ENCODE measurements at regions not wholly inside any gene's neighbourhood (a gene's known extent, or its start where the extent isn't known, plus 50 kb on each side); places are given as distances from the start of the nearest gene placed in this dataset.

DNA sequence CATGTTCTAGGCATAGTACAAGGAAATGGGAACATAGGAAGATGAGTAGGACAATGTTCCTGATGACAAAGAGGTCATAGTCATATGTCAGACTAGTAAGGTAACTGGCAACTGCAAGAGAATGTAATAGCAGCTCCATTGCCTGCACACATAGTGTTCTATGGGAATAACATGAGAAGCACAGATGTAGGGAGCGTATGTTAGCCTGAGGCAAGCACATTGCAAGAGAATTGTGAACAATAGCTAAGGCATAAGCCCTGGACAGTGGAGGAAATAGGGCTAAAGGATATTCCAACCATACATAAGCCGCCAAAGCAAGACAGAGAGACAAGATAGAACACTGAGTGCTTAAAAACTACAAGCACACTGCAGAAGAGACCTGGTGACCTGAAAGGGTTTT is 1017.0 kb upstream of the TENM4 start:
- TF ChIP-seq MEIS1 (CRISPR knock-in tag; IDR thresholded peaks at IDR 0.05; ENCODE audit: borderline replicate concordance) (no peak), EZH2 (conservative IDR thresholded peaks at IDR 0.05; ENCODE audit: low read depth, low read length) (no peak), CHD2 (IDR thresholded peaks at IDR 0.05; ENCODE audit: low read depth, low read length) (no peak), SMAD3 (CRISPR knock-in tag; IDR thresholded peaks at IDR 0.05) (no peak), NR2F6 (IDR thresholded peaks at IDR 0.05) (no peak), NR2F6 (CRISPR knock-in tag; IDR thresholded peaks at IDR 0.05) (no peak), ZNF530 (CRISPR knock-in tag; IDR thresholded peaks at IDR 0.05; ENCODE audit: low read depth) (no peak), ZNF44 (CRISPR knock-in tag; IDR thresholded peaks at IDR 0.05) (no peak), ZFX (CRISPR knock-in tag; IDR thresholded peaks at IDR 0.05; ENCODE audit: low read depth) (no peak), MED8 (CRISPR knock-in tag; IDR thresholded peaks at IDR 0.05; ENCODE audit: insufficient replicate concordance) (no peak), ZNF468 (CRISPR knock-in tag; IDR thresholded peaks at IDR 0.05) (no peak), POLR2A (IDR thresholded peaks at IDR 0.05; ENCODE audit: insufficient read depth in 1 of 2, low read depth in 2 of 2, low read length in 2 of 2) (no peak)
- TF ChIP-seq, protein P1, sequence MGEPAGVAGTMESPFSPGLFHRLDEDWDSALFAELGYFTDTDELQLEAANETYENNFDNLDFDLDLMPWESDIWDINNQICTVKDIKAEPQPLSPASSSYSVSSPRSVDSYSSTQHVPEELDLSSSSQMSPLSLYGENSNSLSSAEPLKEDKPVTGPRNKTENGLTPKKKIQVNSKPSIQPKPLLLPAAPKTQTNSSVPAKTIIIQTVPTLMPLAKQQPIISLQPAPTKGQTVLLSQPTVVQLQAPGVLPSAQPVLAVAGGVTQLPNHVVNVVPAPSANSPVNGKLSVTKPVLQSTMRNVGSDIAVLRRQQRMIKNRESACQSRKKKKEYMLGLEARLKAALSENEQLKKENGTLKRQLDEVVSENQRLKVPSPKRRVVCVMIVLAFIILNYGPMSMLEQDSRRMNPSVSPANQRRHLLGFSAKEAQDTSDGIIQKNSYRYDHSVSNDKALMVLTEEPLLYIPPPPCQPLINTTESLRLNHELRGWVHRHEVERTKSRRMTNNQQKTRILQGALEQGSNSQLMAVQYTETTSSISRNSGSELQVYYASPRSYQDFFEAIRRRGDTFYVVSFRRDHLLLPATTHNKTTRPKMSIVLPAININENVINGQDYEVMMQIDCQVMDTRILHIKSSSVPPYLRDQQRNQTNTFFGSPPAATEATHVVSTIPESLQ (CRISPR knock-in tag; conservative IDR thresholded peaks at IDR 0.05), result no peak
- TF ChIP-seq, protein P2, sequence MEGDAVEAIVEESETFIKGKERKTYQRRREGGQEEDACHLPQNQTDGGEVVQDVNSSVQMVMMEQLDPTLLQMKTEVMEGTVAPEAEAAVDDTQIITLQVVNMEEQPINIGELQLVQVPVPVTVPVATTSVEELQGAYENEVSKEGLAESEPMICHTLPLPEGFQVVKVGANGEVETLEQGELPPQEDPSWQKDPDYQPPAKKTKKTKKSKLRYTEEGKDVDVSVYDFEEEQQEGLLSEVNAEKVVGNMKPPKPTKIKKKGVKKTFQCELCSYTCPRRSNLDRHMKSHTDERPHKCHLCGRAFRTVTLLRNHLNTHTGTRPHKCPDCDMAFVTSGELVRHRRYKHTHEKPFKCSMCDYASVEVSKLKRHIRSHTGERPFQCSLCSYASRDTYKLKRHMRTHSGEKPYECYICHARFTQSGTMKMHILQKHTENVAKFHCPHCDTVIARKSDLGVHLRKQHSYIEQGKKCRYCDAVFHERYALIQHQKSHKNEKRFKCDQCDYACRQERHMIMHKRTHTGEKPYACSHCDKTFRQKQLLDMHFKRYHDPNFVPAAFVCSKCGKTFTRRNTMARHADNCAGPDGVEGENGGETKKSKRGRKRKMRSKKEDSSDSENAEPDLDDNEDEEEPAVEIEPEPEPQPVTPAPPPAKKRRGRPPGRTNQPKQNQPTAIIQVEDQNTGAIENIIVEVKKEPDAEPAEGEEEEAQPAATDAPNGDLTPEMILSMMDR (CRISPR knock-in tag; IDR thresholded peaks at IDR 0.05), result no peak
